Loucy (cell line): ENCODE measurements at regions not wholly inside any gene's neighbourhood (a gene's known extent, or its start where the extent isn't known, plus 50 kb on each side); places are given as distances from the start of the nearest gene placed in this dataset.

Source experiments
- EZH2phosphoT487 ChIP-seq: fragments of 200-600 bp; IDR thresholded peaks from 2 replicates; pipeline ENCODE4 v1.6.1; 2018; ENCODE audit warnings: antibody characterized with exemption, mild to moderate bottlenecking, moderate library complexity, borderline replicate concordance
- TF ChIP-seq, protein P1 (sequence below): fragments of 200-600 bp; sonication (generic); conservative IDR thresholded peaks from 2 replicates; pipeline ENCODE4 v1.5.1; 2014; ENCODE audit warnings: mild to moderate bottlenecking, antibody characterized with exemption, low read length

DNA sequence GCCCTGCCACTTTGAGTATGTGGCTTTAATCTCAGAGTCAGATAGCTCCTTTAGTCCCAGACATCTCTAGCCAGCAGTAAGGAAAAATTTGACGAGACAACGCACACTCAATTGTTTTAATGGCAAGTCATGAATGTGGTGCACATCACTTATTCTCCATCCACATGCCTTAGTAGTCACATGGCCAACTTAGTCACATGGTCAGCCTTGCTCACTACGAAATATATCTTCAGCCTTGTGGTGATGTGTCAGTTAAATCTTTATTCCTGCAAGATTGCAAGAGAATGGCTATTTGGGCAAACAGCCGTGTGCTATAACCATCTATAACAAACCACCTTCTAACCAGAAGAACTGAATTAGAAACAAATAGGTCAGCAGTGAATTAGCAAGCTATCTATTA lies 871.1 kb upstream of the CELF2 start:
- TF ChIP-seq, protein P1, sequence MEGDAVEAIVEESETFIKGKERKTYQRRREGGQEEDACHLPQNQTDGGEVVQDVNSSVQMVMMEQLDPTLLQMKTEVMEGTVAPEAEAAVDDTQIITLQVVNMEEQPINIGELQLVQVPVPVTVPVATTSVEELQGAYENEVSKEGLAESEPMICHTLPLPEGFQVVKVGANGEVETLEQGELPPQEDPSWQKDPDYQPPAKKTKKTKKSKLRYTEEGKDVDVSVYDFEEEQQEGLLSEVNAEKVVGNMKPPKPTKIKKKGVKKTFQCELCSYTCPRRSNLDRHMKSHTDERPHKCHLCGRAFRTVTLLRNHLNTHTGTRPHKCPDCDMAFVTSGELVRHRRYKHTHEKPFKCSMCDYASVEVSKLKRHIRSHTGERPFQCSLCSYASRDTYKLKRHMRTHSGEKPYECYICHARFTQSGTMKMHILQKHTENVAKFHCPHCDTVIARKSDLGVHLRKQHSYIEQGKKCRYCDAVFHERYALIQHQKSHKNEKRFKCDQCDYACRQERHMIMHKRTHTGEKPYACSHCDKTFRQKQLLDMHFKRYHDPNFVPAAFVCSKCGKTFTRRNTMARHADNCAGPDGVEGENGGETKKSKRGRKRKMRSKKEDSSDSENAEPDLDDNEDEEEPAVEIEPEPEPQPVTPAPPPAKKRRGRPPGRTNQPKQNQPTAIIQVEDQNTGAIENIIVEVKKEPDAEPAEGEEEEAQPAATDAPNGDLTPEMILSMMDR, result no peak
- TF ChIP-seq EZH2phosphoT487, result no peak
